ENCODE measurements at regions not wholly inside any gene's neighbourhood (a gene's known extent, or its start where the extent isn't known, plus 50 kb on each side); places are given as distances from the start of the nearest gene placed in this dataset.

DNA sequence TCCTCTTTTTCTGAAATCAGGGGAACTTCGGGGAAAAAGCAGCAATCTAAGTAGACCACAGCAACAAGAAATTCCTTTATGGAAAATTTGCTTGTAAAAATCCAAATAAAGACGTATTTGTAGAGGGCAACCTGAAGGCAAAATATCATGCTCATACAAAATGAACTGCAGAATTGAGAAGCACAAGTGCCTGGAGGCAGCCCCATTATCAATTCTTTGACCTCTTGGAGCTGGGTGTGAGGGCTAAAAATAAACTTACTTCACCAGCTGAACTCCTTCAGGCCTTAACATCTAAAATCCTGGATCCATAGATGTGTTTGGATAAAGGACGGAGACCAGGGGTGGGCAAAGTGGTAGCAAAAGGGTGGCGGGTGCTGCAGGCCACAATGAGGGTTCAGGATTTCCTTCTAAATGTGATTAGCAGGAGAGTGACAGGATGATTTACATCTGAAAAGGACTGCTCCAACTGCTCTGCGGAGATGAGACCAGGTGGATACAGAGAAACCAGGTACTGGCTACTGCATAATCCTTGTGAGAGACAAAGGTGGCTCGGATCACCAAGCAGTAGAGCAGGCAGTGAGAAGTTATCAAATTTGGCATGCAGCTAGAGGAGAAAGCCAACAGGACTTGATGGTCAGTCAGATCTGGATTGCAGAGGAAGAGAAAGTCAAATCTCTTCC, 81.7 kb upstream of the TJP1 start:
- TF ChIP-seq, protein P1, sequence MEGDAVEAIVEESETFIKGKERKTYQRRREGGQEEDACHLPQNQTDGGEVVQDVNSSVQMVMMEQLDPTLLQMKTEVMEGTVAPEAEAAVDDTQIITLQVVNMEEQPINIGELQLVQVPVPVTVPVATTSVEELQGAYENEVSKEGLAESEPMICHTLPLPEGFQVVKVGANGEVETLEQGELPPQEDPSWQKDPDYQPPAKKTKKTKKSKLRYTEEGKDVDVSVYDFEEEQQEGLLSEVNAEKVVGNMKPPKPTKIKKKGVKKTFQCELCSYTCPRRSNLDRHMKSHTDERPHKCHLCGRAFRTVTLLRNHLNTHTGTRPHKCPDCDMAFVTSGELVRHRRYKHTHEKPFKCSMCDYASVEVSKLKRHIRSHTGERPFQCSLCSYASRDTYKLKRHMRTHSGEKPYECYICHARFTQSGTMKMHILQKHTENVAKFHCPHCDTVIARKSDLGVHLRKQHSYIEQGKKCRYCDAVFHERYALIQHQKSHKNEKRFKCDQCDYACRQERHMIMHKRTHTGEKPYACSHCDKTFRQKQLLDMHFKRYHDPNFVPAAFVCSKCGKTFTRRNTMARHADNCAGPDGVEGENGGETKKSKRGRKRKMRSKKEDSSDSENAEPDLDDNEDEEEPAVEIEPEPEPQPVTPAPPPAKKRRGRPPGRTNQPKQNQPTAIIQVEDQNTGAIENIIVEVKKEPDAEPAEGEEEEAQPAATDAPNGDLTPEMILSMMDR (IDR thresholded peaks at IDR 0.05) = no peak
- TF ChIP-seq POLR2A (IDR thresholded peaks at IDR 0.05) = no peak
- TF ChIP-seq EP300 (IDR thresholded peaks at IDR 0.05; ENCODE audit: low read depth) = no peak
- TF ChIP-seq POLR2AphosphoS5 (IDR thresholded peaks at IDR 0.05) = no peak
- no peak for DNase-seq
- Histone ChIP-seq H3K9me3 (no peaks in the 10 kb centered on the region), H3K27me3 (no peaks in the 10 kb centered on the region), H3K4me3 (no peak overlapping the region), H3K4me1 (no peaks in the 10 kb centered on the region), H3K27ac (no peak overlapping the region), H3K36me3 (no peaks in the 10 kb centered on the region)
- WGBS, 2 donors (ENCODE audit: low coverage in 1 of 2) = 86 to 92% methylated on average over 4 to 6 of the region's 6 CpGs
- intact Hi-C loops (cut with DNase I; ENCODE audit: low total_unique reads) = no loop called here
- in situ Hi-C loops (cut with MboI; ENCODE audit: low pct_ligation_motif_present in 1 of 4, low pct_unique_long_range_greater_than_20kb in 1 of 4, low sequenced_read_pairs in 3 of 4) = no loop called here

DNA sequence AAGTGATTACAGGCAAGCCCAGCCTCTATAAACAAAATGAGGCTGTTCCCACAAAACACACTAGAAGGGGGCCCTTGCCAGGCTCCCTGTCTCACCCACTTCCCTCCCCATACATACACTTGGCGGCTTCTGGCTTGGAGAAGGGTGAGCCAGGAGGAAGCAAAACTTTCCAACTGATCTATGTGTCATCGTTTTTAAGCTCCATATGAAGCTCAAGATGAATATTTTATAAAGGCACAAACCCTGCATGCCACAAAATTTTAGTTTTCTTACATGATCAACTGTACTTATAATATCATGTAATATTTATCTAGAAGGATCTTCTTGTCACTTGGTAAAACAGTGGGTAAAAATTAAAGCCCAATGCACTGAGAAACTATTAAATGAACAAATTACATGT, 80.8 kb upstream of the TJP1 start:
- H3K36me3 ChIP-seq = no peaks in the 10 kb centered on the region
- in situ Hi-C loops (cut with MboI; ENCODE audit: low pct_ligation_motif_present in 1 of 4, low pct_unique_long_range_greater_than_20kb in 1 of 4, low sequenced_read_pairs in 3 of 4) (no loop called here), intact Hi-C loops (cut with DNase I; ENCODE audit: low total_unique reads) (no loop called here)
- DNase-seq = no peak
- no peak overlapping the region for H3K27ac ChIP-seq
- TF ChIP-seq EP300 (IDR thresholded peaks at IDR 0.05; ENCODE audit: low read depth) (no peak), POLR2A (IDR thresholded peaks at IDR 0.05) (no peak), POLR2AphosphoS5 (IDR thresholded peaks at IDR 0.05) (no peak)
- TF ChIP-seq, protein P1 (IDR thresholded peaks at IDR 0.05) = no peak
- H3K4me3 ChIP-seq = no peak overlapping the region
- no peaks in the 10 kb centered on the region for H3K27me3 ChIP-seq
- WGBS, 2 donors (ENCODE audit: low coverage in 1 of 2) = 79 to 85% methylated on average over 2 of the region's 2 CpGs
- no peaks in the 10 kb centered on the region for H3K9me3 ChIP-seq
- no peaks in the 10 kb centered on the region for H3K4me1 ChIP-seq

DNA sequence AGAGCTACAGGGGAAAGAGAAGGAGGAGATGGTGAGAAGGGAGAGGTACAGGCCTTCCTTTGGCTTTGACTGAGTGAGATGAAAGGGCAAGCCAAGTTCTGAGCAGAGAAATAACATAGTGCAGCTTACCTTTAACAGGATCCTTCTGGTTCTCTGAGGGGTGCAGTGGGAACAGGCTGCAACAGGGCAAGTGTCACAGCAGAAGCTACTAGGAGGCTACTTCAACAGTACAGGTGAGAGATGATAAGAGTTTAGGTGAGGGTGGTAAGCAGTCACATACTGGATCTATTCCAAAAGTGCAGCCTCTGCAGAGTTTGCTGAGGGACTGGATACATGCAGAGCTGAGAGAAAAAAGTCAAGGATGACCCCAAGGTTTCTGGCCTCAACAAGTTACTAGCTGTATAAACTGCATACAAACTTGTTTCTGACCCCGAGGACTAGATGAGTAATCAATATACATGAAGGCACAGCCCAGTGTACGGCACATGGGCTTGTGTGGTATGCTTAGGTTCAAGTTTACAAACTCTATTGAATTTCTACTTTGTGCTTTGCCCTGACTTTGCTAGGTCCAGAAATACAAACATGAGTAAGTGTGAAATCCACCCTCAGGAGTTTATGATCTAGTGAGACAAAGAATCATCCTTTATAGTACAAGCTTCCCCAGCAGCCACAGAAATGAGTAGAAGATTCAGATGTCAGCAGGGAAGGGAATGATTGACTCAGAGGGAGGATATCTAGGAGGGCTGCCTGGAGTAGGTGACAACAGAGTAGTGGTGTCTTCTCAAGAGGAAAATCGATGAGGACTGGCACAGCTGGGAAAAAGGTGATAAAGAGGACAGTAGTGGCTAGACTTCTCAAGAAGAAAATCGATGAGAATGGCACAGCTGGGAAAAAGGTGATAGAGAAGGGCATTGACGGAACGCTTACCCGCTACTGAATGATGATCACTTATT, 78.2 kb upstream of the TJP1 start:
- intact Hi-C loops (cut with DNase I; ENCODE audit: low total_unique reads) = no loop called here
- Histone ChIP-seq H3K4me1 (no peaks in the 10 kb centered on the region), H3K9me3 (no peaks in the 10 kb centered on the region), H3K4me3 (no peak overlapping the region), H3K36me3 (no peaks in the 10 kb centered on the region), H3K27me3 (no peaks in the 10 kb centered on the region), H3K27ac (no peak overlapping the region)
- DNase-seq = no peak
- no peak for TF ChIP-seq POLR2A (IDR thresholded peaks at IDR 0.05)
- TF ChIP-seq EP300 (IDR thresholded peaks at IDR 0.05; ENCODE audit: low read depth) = no peak
- TF ChIP-seq POLR2AphosphoS5 (IDR thresholded peaks at IDR 0.05) = no peak
- TF ChIP-seq, protein P1 (IDR thresholded peaks at IDR 0.05) = no peak
- in situ Hi-C loops (cut with MboI; ENCODE audit: low pct_ligation_motif_present in 1 of 4, low pct_unique_long_range_greater_than_20kb in 1 of 4, low sequenced_read_pairs in 3 of 4) = no loop called here
- 84 to 92% methylated on average over 5 to 7 of the region's 7 CpGs for WGBS, 2 donors (ENCODE audit: low coverage in 1 of 2)

DNA sequence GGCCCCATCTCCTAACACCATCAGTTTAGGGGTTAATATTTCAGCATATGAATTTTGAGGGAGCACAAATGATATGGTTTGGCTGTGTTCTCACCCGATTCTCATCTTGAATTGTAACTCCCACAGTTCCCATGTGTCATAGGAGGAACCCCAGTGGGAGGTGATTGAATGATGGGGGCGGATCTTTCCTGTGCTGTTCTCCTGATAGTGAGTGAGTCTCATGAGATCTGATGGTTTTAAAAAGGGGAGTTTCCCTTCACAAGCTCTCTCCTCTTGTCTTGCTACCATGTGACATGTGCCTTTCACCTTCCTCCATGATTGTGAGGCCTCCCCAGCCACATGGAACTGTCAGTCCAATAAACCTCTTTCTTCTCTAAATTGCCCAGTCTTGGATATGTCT, 73.8 kb upstream of the TJP1 start:
- TF ChIP-seq, protein P1 (IDR thresholded peaks at IDR 0.05) = no peak
- TF ChIP-seq EP300 (IDR thresholded peaks at IDR 0.05; ENCODE audit: low read depth) (no peak), POLR2AphosphoS5 (IDR thresholded peaks at IDR 0.05) (no peak)
- no peaks in the 10 kb centered on the region for H3K4me1 ChIP-seq
- H3K4me3 ChIP-seq = no peak overlapping the region
- H3K27me3 ChIP-seq = no peaks in the 10 kb centered on the region
- H3K36me3 ChIP-seq = no peaks in the 10 kb centered on the region
- DNase-seq = no peak
- no peak overlapping the region for H3K27ac ChIP-seq
- no peaks in the 10 kb centered on the region for H3K9me3 ChIP-seq
- 90% methylated on average over 2 of the region's 2 CpGs; no CpG with 5 or more reads in 1 of the 2 donors for WGBS, 2 donors (ENCODE audit: low coverage in 1 of 2)
- intact Hi-C loops (cut with DNase I; ENCODE audit: low total_unique reads) (no loop called here), in situ Hi-C loops (cut with MboI; ENCODE audit: low pct_ligation_motif_present in 1 of 4, low pct_unique_long_range_greater_than_20kb in 1 of 4, low sequenced_read_pairs in 3 of 4) (no loop called here)

Data from transverse colon (tissue), 4 donors.